Esophagus muscularis mucosa (tissue), 4 donors: ENCODE measurements at regions not wholly inside any gene's neighbourhood (a gene's known extent, or its start where the extent isn't known, plus 50 kb on each side); places are given as distances from the start of the nearest gene placed in this dataset.

ENCODE experiments used
- DNase-seq: peaks from one replicate; pipeline ENCODE4 v3.0.0-alpha.2; 2017; ENCODE audit errors: extremely low spot score
- H3K27ac ChIP-seq, 4 donors: fragments of 200-600 bp; sonication (generic); replicated peaks in 1 of 4; 1 replicate in 3 of 4; 2 replicates in 1 of 4; pipeline ENCODE4 v1.5.1; 2016 to 2019; ENCODE audit warnings: mild to moderate bottlenecking in 1 of 4
- H3K27me3 ChIP-seq, 4 donors: fragments of 200-600 bp; sonication (generic); one replicate each; pipeline versions ENCODE4 v1.5.1 to v1.6.0; 2016 to 2019
- H3K36me3 ChIP-seq, 4 donors: fragments of 200-600 bp; sonication (generic); one replicate each; pipeline ENCODE4 v1.5.1; 2016 to 2019
- H3K4me1 ChIP-seq, 4 donors: fragments of 200-600 bp; sonication (generic); one replicate each; pipeline ENCODE4 v1.5.1; 2016 to 2019
- H3K4me3 ChIP-seq, 4 donors: fragments of 200-600 bp; sonication (generic); 1 replicate in 2 of 4; 2 replicates in 2 of 4; pipeline ENCODE4 v1.5.1; 2016 to 2019; ENCODE audit warnings: mild to moderate bottlenecking in 4 of 4, moderate library complexity in 1 of 4
- H3K9me3 ChIP-seq, 4 donors: fragments of 200-600 bp; sonication (generic); 1 replicate in 3 of 4; 2 replicates in 1 of 4; pipeline ENCODE4 v1.5.1; 2016 to 2019
- CTCF ChIP-seq, 3 experiments: fragments of 200-600 bp in 2 of 3; fragments of 450-650 bp in 1 of 3; sonication (generic) in 2 of 3; IDR thresholded peaks; one replicate each; pipeline ENCODE4 v1.5.1; 2017 to 2019; ENCODE audit warnings: antibody characterized with exemption in 3 of 3, mild to moderate bottlenecking in 2 of 3, moderate library complexity in 1 of 3
- EP300 ChIP-seq: sonication (generic); formaldehyde crosslinking; IDR thresholded peaks from one replicate; pipeline ENCODE4 v1.6.1; 2017; ENCODE audit warnings: antibody characterized with exemption
- POLR2A ChIP-seq: fragments of 450-650 bp; IDR thresholded peaks from one replicate; pipeline ENCODE4 v1.6.1; 2017; ENCODE audit warnings: antibody characterized with exemption, moderate library complexity, mild to moderate bottlenecking, low read depth
- POLR2AphosphoS5 ChIP-seq, 2 donors: sonication (generic); formaldehyde crosslinking; IDR thresholded peaks; one replicate each; pipeline ENCODE4 v1.6.1; 2017; ENCODE audit warnings: antibody characterized with exemption in 2 of 2
- WGBS: methylation state at CpG from one replicate; pipeline ENCODE4 v1.1.5; 2018; 5-methylcytosine and 5-hydroxymethylcytosine counted together
- intact Hi-C: fragments of 100-400 bp; cut with DNase I; formaldehyde crosslinking; loops from one replicate; pipeline ENCODE4 v1.15.1; 2023

DNA sequence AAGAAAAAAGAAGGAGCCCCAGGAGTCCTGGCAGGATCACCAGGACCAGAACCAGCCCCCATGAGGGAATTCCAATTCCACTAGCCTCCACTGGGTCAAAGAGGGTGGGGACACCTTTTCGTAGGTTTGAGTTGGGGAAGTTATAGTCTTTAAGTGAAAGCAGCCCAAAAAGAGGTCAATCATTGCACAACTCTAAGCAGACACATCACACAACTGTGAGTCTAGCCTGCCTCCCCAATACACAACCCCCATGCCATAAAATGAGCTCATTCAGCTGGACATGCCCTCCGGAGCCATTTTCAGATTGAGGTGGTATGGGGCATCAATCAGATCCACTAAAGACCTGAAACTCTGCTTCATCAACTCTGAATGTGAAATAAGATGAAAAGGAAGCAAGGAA, 179.9 kb downstream of the NPHP4 start:
- no peak for TF ChIP-seq POLR2AphosphoS5 (IDR thresholded peaks at IDR 0.05)
- no peak for TF ChIP-seq EP300
- no peak for TF ChIP-seq CTCF (IDR thresholded peaks at IDR 0.05)
- no peak for TF ChIP-seq POLR2A
- Histone ChIP-seq H3K9me3 (no peaks in the 10 kb centered on the region), H3K4me3 (no peak overlapping the region), H3K27me3 (peaks cover 0 to 58% (median 0%) of the 10 kb centered on the region in 4 donors), H3K27ac (no peak overlapping the region), H3K4me1 (no peaks in the 10 kb centered on the region), H3K36me3 (no peaks in the 10 kb centered on the region)
- DNase-seq, result no peak
- WGBS, result 81% methylated on average over 2 of the region's 2 CpGs
- intact Hi-C loops, result no loop called here

DNA sequence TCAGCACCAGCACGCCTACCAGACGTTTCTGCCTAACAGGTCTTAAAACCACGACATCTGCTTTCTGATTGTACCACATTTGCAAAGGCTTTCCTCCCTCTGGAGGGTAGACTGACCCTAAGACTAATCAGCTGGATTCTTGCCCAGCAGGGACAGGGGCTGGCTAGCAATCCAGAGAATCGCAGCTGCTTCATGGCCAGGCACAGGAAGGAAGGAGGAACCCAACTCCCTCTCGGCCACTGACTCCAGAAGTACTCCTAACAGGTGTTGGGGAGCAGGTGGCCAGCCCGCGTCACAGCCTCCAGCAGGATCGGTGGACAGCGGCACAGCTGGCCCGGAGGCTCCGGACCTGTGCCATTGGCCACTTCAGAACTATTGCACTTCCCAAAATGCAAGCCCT, 180.8 kb downstream of the NPHP4 start:
- Histone ChIP-seq H3K4me3 (no peak overlapping the region), H3K27ac (no peak overlapping the region), H3K36me3 (no peaks in the 10 kb centered on the region), H3K4me1 (no peaks in the 10 kb centered on the region), H3K9me3 (no peaks in the 10 kb centered on the region), H3K27me3 (peaks cover 0 to 52% (median 0%) of the 10 kb centered on the region in 4 donors)
- 48% methylated on average over 5 of the region's 11 CpGs for WGBS
- no peak for TF ChIP-seq EP300
- no peak for TF ChIP-seq POLR2AphosphoS5 (IDR thresholded peaks at IDR 0.05)
- intact Hi-C loops, result no loop called here
- DNase-seq, result no peak

GRCh38 chr1:5810553-5811270, 181.5 kb downstream of the NPHP4 start:
- peaks cover 0 to 46% (median 0%) of the 10 kb centered on the region in 4 donors for H3K27me3 ChIP-seq
- no peaks in the 10 kb centered on the region for H3K4me1 ChIP-seq
- no peaks in the 10 kb centered on the region for H3K36me3 ChIP-seq
- TF ChIP-seq EP300 (no peak), CTCF (IDR thresholded peaks at IDR 0.05) (no peak), POLR2AphosphoS5 (IDR thresholded peaks at IDR 0.05) (no peak), POLR2A (no peak)
- no peak overlapping the region for H3K27ac ChIP-seq
- no peak overlapping the region for H3K4me3 ChIP-seq
- 60% methylated on average over 11 of the region's 11 CpGs for WGBS
- intact Hi-C loops, result no loop called here
- no peaks in the 10 kb centered on the region for H3K9me3 ChIP-seq
- no peak for DNase-seq

DNA sequence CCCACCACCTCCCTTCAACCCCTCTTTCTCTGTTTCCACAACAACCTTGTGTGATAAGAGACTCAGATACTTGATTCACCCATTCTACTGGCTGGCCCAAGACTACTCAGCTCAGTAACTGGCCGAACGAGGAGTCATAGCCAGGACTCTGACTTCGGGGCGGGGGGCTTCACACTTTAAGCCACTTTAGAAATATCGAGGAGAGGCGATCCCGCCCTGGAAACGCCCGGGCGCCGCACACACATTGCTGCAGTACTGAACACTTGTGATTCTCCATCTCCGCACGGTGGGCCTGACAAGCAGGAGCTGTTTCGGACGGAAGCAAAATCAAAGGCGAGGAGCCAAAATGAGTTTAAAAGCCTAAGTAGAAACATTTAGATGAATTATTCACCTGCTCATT, 182.1 kb downstream of the NPHP4 start:
- H3K4me1 ChIP-seq, result no peaks in the 10 kb centered on the region
- DNase-seq, result no peak
- TF ChIP-seq CTCF (IDR thresholded peaks at IDR 0.05) (no peak), POLR2AphosphoS5 (IDR thresholded peaks at IDR 0.05) (no peak), EP300 (no peak), POLR2A (no peak)
- no peaks in the 10 kb centered on the region for H3K36me3 ChIP-seq
- H3K9me3 ChIP-seq, result no peaks in the 10 kb centered on the region
- H3K27ac ChIP-seq, result no peak overlapping the region
- peaks cover 0 to 40% (median 0%) of the 10 kb centered on the region in 4 donors for H3K27me3 ChIP-seq
- 87% methylated on average over 15 of the region's 16 CpGs for WGBS
- H3K4me3 ChIP-seq, result no peak overlapping the region
- intact Hi-C loops, result no loop called here

DNA sequence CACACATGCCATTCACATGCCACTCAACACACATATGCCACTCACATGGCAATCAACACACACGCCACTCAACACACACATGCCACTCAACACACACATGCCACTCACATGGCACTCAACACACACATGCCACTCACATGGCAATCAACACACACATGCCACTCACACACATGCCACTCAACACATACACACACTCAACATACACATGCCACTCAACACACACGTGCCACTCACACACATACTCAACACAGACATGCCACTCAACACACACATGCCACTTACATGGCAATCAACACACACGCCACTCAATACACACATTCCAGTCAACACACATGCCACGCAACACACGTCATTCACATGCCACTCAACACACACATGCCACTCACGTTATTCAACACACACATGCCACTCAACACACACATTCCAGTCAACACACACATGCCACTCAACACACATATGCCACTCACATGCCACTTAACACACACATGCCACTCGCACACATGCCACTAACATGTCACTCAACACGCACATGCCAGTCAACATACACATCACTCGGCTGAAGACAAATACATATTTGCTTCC, 182.9 kb downstream of the NPHP4 start:
- Histone ChIP-seq H3K27ac (no peak overlapping the region), H3K9me3 (no peaks in the 10 kb centered on the region), H3K4me1 (no peaks in the 10 kb centered on the region), H3K36me3 (no peaks in the 10 kb centered on the region), H3K4me3 (no peak overlapping the region), H3K27me3 (peaks cover 0 to 32% (median 0%) of the 10 kb centered on the region in 4 donors)
- no peak for TF ChIP-seq POLR2AphosphoS5 (IDR thresholded peaks at IDR 0.05)
- TF ChIP-seq EP300, result no peak
- no peak for TF ChIP-seq CTCF (IDR thresholded peaks at IDR 0.05)
- TF ChIP-seq POLR2A, result no peak
- WGBS, result 90% methylated on average over 9 of the region's 9 CpGs
- DNase-seq, result no peak
- intact Hi-C loops, result no loop called here
